HepG2 (cell line): ENCODE measurements at regions not wholly inside any gene's neighbourhood (a gene's known extent, or its start where the extent isn't known, plus 50 kb on each side); places are given as distances from the start of the nearest gene placed in this dataset.

Experiments
- DPF2 ChIP-seq: sonication (generic); formaldehyde crosslinking; IDR thresholded peaks from 2 replicates; pipeline ENCODE4 v1.4.0; 2020; ENCODE audit warnings: mild to moderate bottlenecking, low read depth, missing genetic modification reagents, borderline replicate concordance
- NR1H2 ChIP-seq: sonication (generic); formaldehyde crosslinking; IDR thresholded peaks from 2 replicates; pipeline ENCODE4 v1.8.1; 2022; ENCODE audit warnings: low read depth, missing genetic modification reagents, borderline replicate concordance
- NR2C2 ChIP-seq: sonication (generic); formaldehyde crosslinking; IDR thresholded peaks from 2 replicates; pipeline ENCODE4 v1.4.0; 2020; ENCODE audit warnings: missing genetic modification reagents, mild to moderate bottlenecking, moderate library complexity, borderline replicate concordance
- PAX8 ChIP-seq: sonication (generic); formaldehyde crosslinking; IDR thresholded peaks from 2 replicates; pipeline ENCODE4 v1.8.0; 2022; ENCODE audit warnings: mild to moderate bottlenecking, missing genetic modification reagents, borderline replicate concordance
- POLR2A ChIP-seq, 2 experiments: IDR thresholded peaks; 2 replicates each; pipeline ENCODE4 v1.6.1; 2011; ENCODE audit warnings: low read depth in 2 of 2, low read length in 2 of 2, mild to moderate bottlenecking in 1 of 2, moderate library complexity in 1 of 2; ENCODE audit not compliant: insufficient read depth in 1 of 2
- SALL2 ChIP-seq: sonication (generic); formaldehyde crosslinking; IDR thresholded peaks from 2 replicates; pipeline ENCODE4 v1.8.1; 2023; ENCODE audit warnings: mild to moderate bottlenecking, missing genetic modification reagents, inconsistent platforms
- SIN3A ChIP-seq: IDR thresholded peaks from 2 replicates; pipeline ENCODE4 v1.6.1; 2011; ENCODE audit warnings: low read depth, mild to moderate bottlenecking, control low read depth, low read length, borderline replicate concordance
- SP2 ChIP-seq: sonication (generic); formaldehyde crosslinking; IDR thresholded peaks from 2 replicates; pipeline ENCODE4 v1.5.1; 2020; ENCODE audit warnings: mild to moderate bottlenecking, missing genetic modification reagents
- ZKSCAN5 ChIP-seq: sonication (generic); formaldehyde crosslinking; IDR thresholded peaks from 2 replicates; pipeline ENCODE4 v1.5.1; 2020; ENCODE audit warnings: mild to moderate bottlenecking, missing genetic modification reagents
- ZSCAN30 ChIP-seq: sonication (generic); formaldehyde crosslinking; IDR thresholded peaks from 2 replicates; pipeline ENCODE4 v1.5.0; 2020; ENCODE audit warnings: mild to moderate bottlenecking, missing genetic modification reagents
- TF ChIP-seq, protein P1 (sequence below): sonication (generic); formaldehyde crosslinking; IDR thresholded peaks from 2 replicates; pipeline ENCODE4 v1.8.0; 2022; ENCODE audit warnings: low read depth, missing genetic modification reagents
- TF ChIP-seq, protein P2 (sequence below): sonication (generic); formaldehyde crosslinking; IDR thresholded peaks from 2 replicates; pipeline ENCODE4 v1.5.0; 2020; ENCODE audit warnings: missing genetic modification reagents
- TF ChIP-seq, protein P3 (sequence below): sonication (generic); formaldehyde crosslinking; IDR thresholded peaks from 2 replicates; pipeline ENCODE4 v1.4.0; 2020; ENCODE audit warnings: missing genetic modification reagents
- TF ChIP-seq, protein P4 (sequence below): sonication (generic); formaldehyde crosslinking; IDR thresholded peaks from 2 replicates; pipeline ENCODE4 v1.4.0; 2020; ENCODE audit warnings: low read depth, mild to moderate bottlenecking, missing genetic modification reagents

DNA sequence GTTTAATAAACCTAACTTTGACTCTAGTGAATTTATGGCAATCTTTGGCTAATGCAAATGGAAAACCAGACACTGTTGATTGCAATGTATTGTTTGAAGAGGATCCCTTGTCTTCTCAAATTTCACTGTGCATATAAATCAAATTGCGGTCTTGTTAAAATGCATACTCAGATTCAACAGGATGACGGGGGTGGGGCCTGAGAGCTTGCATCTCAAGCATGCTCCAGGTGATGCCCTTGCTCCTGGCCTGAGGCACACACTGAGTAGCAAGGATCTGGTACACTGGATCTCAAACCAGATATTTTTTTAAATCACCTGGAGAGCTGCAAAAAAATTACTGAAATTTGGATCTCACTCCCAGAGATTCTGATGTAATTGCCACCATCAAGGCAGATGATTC is 463.7 kb downstream of the DNAH5 start:
- TF ChIP-seq PAX8 (CRISPR knock-in tag), result no peak
- no peak for TF ChIP-seq NR1H2
- no peak for TF ChIP-seq SP2 (CRISPR knock-in tag)
- TF ChIP-seq, protein P1, sequence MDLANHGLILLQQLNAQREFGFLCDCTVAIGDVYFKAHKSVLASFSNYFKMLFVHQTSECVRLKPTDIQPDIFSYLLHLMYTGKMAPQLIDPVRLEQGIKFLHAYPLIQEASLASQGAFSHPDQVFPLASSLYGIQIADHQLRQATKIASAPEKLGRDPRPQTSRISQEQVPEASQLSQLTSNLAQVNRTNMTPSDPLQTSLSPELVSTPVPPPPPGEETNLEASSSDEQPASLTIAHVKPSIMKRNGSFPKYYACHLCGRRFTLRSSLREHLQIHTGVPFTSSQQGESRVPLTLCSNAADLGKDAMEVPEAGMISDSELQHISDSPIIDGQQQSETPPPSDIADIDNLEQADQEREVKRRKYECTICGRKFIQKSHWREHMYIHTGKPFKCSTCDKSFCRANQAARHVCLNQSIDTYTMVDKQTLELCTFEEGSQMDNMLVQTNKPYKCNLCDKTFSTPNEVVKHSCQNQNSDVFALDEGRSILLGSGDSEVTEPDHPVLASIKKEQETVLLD (CRISPR knock-in tag), result no peak
- no peak for TF ChIP-seq SALL2 (CRISPR knock-in tag)
- TF ChIP-seq, protein P2, sequence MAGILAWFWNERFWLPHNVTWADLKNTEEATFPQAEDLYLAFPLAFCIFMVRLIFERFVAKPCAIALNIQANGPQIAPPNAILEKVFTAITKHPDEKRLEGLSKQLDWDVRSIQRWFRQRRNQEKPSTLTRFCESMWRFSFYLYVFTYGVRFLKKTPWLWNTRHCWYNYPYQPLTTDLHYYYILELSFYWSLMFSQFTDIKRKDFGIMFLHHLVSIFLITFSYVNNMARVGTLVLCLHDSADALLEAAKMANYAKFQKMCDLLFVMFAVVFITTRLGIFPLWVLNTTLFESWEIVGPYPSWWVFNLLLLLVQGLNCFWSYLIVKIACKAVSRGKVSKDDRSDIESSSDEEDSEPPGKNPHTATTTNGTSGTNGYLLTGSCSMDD (CRISPR knock-in tag), result no peak
- no peak for TF ChIP-seq ZKSCAN5 (CRISPR knock-in tag)
- no peak for TF ChIP-seq NR2C2 (CRISPR knock-in tag)
- TF ChIP-seq DPF2, result no peak
- no peak for TF ChIP-seq POLR2A (IDR thresholded peaks at IDR 0.05; ENCODE audit: insufficient read depth in 1 of 2, low read depth in 2 of 2, low read length in 2 of 2)
- TF ChIP-seq, protein P3, sequence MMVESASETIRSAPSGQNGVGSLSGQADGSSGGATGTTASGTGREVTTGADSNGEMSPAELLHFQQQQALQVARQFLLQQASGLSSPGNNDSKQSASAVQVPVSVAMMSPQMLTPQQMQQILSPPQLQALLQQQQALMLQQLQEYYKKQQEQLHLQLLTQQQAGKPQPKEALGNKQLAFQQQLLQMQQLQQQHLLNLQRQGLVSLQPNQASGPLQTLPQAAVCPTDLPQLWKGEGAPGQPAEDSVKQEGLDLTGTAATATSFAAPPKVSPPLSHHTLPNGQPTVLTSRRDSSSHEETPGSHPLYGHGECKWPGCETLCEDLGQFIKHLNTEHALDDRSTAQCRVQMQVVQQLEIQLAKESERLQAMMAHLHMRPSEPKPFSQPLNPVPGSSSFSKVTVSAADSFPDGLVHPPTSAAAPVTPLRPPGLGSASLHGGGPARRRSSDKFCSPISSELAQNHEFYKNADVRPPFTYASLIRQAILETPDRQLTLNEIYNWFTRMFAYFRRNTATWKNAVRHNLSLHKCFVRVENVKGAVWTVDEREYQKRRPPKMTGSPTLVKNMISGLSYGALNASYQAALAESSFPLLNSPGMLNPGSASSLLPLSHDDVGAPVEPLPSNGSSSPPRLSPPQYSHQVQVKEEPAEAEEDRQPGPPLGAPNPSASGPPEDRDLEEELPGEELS (CRISPR knock-in tag), result no peak
- TF ChIP-seq ZSCAN30 (CRISPR knock-in tag), result no peak
- TF ChIP-seq, protein P4, sequence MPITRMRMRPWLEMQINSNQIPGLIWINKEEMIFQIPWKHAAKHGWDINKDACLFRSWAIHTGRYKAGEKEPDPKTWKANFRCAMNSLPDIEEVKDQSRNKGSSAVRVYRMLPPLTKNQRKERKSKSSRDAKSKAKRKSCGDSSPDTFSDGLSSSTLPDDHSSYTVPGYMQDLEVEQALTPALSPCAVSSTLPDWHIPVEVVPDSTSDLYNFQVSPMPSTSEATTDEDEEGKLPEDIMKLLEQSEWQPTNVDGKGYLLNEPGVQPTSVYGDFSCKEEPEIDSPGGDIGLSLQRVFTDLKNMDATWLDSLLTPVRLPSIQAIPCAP (CRISPR knock-in tag), result no peak
- no peak for TF ChIP-seq SIN3A
